Activated CD4-positive, CD25-positive, alpha-beta regulatory T cell (primary cell): ENCODE measurements at regions not wholly inside any gene's neighbourhood (a gene's known extent, or its start where the extent isn't known, plus 50 kb on each side); places are given as distances from the start of the nearest gene placed in this dataset.
"Not testable (repeated sequence)": the region's sequence is repeated elsewhere in the genome, so short reads cannot be mapped to it uniquely, and the experiment has no call there.

Source experiments
- DNase-seq, 4 experiments: peaks; one replicate each; lab custom pipeline; 2025; lab: John Stamatoyannopoulos, UW

DNA sequence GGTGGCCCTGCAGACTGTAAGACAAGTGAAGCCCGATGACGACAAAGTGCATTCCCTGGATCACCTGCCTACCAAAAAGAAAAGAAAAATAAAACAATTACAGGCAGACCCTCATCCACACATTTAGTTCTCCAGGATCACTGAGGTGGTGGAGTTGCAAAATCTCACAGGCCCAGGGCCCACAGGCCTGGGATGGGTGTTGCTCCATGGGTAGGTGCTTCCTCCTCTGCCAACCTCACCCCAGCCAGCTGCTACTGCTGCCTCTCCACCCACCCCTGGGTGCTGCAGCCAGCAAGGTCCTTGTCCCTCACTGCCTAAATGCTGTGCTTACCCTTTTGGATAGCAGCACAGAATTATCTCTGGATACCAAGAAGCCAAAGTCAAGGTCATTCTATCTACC lies 146.4 kb upstream of the GALNT2 start:
- DNase-seq, result no peak

DNA sequence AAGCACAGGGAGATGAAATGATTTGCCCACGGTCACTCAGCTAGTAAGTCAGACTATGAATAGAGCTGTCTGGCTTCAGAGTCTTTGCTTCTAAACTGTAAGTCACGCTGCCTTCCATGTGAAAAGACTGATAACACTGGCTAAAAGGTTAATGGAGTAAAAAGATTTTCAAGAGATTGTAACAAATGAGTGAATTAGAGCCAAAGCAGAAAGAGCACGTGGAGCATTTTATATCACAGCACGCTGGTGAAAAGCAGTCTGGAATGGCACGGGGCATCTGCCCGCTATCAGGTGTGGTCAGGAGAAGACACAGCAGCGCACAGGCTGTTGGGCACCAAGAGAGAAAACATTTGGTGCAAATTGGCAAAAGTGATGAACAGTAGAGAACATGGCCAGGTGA lies 144.8 kb upstream of the GALNT2 start:
- DNase-seq, result no peak

GRCh38 chr1:229924639-229925038 lies 142.4 kb upstream of the GALNT2 start:
- DNase-seq, result no peak

DNA sequence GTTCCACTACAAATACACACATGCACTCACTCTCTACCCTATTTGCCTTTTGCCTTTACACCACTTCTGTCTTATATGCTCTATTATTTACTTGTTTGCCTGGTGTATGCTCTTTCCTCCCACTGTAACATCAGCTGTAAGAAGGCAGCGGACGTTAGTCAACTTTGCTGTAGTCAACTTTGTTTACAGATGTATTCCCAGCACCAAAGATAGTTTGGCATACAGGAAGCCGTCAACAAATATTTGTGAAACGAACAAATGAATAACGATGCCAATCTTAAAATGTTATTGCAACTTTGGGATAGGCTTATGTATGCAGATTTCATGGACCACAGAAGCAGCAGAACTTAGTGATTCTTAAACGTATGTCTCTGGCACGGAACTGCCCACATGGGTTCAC lies 138.3 kb upstream of the GALNT2 start:
- no peak for DNase-seq

DNA sequence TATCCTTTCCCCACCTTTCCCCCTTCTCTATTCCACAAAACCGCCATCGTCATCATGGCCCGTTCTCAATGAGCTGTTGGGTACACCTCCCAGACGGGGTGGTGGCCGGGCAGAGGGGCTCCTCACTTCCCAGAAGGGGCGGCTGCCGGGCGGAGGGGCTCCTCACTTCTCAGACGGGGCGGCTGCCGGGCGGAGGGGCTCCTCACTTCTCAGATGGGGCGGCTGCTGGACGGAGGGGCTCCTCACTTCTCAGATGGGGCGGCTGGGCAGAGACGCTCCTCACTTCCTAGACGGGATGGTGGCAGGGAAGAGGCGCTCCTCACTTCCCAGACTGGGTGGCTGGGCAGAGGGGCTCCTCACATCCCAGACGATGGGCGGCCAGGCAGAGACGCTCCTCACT lies 135.3 kb upstream of the GALNT2 start:
- DNase-seq, result not testable (repeated sequence)

GRCh38 chr1:229935157-229935556 lies 131.9 kb upstream of the GALNT2 start:
- not testable (repeated sequence) for DNase-seq

- no peak for DNase-seq
These were observed 128.5 kb upstream of the GALNT2 start for GRCh38 chr1:229938551-229938950.

DNA sequence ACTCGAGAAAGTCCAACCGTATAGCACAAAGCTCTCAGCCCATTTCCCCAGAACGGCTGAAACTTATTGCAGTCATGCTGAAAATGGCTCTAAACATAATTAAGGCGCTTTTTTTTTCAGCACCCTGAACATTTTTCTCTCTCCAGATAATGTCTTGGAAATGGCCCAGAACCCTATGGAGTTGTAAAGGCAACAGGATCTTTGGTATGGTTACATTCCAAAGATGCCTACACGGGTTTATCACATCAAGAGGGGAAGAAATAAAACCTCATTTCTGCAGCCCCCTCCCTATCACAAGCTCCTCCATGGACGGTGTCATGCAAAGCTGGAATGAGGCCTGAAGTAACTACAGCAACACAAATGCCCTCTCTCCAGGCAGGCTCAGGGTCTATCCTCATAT lies 126.4 kb upstream of the GALNT2 start:
- no peak for DNase-seq

DNA sequence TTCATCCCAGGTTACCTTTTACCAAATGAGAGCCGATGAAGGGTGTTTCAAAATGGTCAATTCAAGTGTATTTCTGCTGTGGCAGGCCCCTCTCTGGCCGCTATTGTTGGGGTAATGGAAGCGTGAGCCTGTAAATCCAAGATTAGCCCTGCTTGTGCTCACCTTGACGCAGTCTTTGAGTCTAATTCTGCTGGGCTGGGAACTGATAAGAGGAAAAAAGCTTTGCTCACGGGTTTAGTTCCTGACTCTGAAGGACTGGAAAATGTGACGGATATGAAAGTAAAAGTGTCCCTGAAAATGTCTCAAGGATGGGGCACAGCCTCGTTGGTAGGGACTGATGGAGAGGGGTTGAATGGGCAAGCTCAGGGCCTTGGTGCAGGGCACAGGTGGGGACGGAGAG lies 125.9 kb upstream of the GALNT2 start:
- DNase-seq, result no peak

GRCh38 chr1:229941831-229942230 lies 125.2 kb upstream of the GALNT2 start:
- DNase-seq, result no peak

DNA sequence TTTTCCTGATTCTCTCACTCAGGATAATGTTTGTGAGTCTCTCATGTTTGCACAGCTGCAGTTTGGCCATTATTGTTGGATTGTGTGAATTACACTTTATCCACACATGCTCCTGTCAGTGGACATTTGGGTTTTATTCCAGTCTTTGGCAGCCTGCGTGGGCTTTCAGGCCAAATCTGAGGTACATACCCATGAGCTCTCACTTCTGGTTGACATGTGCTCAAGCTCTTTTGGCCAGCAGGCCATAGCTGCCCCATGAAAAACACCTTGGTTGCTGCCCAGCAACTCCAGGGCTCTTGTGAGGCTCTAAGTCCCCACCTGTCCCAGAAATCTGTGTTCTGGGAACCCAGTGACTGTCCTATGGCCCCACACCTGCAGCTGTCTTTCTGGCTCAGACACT lies 124.5 kb upstream of the GALNT2 start:
- DNase-seq, result no peak

DNA sequence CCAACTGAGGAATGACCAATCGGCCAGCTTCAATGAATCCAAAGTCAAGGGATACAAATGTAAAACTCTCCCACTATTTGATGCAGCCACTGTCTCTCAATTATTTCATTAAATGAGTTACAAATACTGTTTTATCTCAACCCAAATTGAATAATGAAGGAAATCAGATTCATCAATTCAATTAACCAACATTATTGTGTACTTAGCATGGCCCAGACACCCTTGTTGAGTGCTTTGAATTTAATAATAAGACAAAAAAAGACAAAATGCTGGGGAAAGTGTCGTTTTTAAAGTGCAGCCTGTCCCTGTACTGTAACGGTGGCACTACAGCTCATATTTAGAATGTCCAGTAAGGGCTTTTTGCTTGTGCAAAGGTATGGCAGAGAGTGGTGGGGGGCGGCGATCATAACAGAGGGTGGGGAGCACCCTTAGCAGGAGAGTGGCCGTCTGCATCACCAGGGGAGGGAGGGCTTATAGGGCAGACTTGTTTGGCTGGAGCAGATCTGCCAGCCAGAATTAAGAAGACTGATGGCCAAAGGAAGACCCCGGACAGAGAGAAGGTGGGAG lies 123.8 kb upstream of the GALNT2 start:
- no peak for DNase-seq

DNA sequence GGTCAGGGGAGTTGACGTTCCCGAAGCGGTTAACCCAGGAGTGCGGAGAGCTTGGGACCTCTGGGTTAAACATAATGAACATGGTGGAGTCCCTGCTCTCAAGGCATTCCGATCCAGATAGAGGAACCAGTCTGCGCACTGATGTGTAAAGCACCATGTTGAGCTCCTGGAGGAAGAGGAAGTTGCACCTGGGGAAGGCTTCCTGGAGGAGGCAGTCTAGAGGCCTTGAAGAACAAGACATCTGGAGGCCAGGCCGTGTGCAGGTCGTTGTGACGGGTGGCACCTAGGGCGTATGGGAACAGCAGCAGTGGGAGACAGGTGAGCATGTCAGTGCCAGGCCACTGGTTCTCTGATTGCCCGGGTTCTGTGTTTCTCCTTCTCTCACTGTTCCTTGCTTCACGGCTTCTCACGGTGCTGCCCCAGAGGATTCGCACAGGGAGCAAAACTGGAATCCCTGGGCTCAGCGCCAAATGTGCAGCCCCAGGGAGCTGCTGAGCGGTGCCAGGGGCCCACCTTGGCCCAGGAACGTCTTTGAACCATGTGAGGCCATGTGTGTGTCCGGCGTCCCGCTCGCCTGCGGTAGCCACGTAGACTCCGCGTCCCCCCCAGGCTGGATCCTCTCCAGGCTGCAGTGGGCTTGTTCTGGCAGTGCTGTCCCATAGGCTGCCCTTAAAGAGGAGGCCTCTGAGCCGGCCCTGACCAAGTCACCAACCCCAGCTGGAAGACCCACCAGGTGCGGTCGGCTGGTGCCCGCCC lies 122.9 kb upstream of the GALNT2 start:
- no peak for DNase-seq

- DNase-seq, result no peak
These were observed 121.2 kb upstream of the GALNT2 start for GRCh38 chr1:229945795-229946194.

DNA sequence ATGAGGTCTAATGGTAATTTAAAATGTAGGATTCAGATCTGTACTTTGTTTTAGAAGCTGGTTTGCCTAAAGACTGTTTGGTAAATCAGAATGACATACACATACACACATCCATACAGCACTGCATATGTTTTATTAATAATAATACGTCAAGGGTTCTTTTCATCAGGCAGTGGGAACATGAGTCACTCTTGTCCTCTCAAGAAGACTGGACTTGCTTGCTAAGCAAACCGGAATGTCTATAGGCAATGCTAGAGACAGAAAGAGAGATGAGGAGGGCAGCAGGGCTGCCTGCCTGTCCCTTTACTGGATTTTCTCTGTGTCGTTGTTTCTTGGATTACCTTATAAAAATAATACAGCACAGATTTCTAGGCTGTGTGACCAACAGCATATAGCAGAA lies 119.1 kb upstream of the GALNT2 start:
- DNase-seq, result no peak

- DNase-seq, result no peak
These were observed 118.6 kb upstream of the GALNT2 start for GRCh38 chr1:229948438-229948837.

DNA sequence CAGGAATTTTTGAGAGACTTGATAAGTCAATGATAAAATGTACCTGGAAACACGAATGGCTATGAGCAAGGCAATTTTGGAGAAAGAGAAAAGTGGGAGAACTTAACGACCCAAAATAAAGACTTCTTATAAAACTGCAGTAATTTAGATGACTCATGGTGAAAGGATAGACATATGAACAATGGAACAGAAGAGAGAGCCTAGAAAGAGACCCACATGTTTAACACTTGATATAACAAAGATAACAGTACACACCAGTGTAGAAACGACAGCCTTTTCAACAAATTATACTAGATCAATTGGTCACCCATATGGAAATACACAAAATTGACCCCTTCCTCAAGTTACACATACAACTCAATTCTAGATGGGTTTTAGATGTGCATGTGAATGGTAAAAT lies 117.5 kb upstream of the GALNT2 start:
- no peak for DNase-seq

GRCh38 chr1:229950020-229950419 lies 117.0 kb upstream of the GALNT2 start:
- no peak for DNase-seq

DNA sequence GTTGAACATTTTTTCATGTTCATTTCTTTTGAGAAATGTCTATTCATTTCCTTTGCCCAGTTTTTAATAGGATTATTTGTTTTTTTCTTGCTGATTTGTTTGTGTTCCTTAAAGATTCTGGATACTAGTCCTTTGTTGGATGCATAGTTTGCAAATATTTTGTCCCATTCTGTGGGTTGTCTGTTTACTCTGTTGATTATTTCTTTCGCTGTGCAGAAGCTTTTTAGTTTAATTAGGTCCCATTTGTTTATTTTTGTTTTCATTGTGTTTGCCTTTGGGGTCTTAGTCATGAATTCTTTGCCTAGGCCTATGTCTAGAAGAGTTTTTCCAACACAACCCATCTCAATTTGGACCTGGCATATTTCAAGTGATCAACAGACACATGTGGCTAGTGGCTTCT lies 116.1 kb upstream of the GALNT2 start:
- no peak for DNase-seq

DNA sequence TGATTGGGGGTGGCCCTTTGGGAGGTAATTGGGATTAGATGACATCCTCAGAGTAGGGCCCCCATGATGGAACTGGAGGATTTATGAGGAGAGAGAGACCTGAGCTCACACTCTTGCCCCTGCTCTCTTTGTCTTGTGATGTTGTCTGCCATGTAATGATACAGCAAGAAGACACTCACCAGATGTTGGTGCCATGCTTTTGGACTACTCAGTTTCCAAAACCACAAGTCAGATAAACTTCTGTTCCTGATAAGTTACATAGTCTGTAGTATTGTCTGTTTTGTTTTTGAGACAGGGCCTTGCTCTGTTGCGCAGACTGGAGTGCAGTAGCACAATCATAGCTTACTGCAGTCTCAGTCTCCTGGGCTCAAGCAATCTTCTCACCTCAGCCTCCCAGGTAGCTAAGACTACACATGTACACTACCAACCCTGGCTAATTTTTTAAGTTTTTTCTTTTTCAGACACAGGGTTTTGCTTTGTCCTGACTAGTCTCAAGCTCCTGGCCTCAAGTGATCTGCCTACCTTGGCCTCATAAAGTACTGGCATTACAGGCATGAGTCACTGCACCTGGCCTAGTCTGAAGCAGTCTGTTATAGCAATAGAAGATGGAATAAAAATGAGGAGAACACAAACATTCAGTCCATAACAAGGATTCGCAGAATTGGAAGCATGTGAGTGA lies 115.0 kb upstream of the GALNT2 start:
- no peak for DNase-seq

GRCh38 chr1:229952670-229953520 lies 114.1 kb upstream of the GALNT2 start:
- no peak for DNase-seq

GRCh38 chr1:229953736-229954326 lies 113.2 kb upstream of the GALNT2 start:
- no peak for DNase-seq
